Left renal pelvis (tissue), 4 donors: ENCODE measurements at regions not wholly inside any gene's neighbourhood (a gene's known extent, or its start where the extent isn't known, plus 50 kb on each side); places are given as distances from the start of the nearest gene placed in this dataset.

Experiments used
- DNase-seq, 4 donors: peaks; one replicate each; pipeline ENCODE4 v3.0.0-alpha.2; 2013; ENCODE audit warnings: low read depth in 4 of 4, low spot score in 3 of 4

DNA sequence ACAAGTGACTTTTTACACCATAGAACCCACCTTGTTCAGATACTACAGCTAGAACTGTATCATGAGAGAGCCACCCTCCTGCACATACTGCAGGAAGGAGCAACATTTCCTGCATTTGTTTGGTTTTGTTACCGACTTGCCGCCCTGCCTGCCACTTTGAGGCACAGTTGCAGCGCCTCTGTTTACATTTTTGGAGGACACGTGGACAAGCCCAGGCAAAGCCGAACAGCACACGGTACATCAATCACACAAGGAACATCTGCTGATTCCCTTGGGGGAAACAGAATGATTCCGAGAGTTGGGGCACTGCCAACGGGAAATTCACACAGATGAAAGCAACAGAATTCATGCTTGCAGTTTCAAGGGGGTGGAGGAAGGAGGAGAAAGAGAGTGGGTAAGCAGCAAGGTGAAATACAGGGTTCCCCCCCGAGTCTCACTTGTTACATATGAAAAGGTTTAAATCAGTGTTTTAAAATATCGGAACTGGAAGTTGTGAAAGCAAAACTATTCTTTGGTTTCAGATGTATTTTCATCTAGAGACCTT, 110.7 kb downstream of the BTG1 start:
- peak in 2 of 4 donors; percentile 8 to 12 for DNase-seq

DNA sequence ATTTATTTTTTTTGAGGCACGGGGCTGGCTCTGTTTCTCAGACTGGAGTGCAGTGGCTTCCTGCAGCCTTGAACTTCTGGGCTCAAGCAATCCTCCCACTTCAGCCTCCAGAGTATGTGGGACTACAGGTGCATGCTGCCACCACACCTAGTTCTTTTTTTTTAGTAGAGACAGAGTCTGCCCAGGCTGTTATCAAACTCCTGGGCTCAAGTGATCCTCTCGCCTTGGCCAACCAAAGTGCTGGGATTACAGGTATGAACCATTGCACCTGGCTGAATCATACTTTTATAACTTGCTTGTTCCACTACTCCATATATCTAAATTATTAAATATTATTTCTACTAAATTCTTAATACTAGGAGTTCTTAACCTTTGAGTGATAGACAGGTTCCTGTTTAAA, 111.6 kb downstream of the BTG1 start:
- DNase-seq: no peak

DNA sequence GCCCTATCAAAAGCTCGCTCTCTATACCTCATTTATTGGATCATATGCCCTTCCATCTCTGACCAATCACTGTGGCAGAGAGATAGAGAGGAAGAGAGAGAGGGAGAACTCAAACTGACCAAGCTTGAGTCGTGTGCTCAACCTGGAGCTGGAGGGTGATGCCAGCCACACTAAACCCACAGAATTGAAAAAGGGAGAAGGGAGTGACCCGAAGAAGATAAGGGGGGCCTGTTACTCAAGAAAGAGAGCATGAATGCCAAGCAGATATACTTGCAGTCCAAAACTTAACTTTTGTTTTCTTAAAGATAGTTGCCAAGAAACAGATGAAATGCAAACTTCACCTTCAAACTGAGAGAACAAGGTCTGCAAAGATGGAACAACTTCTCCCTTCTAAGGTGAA, 112.7 kb downstream of the BTG1 start:
- no peak for DNase-seq

DNA sequence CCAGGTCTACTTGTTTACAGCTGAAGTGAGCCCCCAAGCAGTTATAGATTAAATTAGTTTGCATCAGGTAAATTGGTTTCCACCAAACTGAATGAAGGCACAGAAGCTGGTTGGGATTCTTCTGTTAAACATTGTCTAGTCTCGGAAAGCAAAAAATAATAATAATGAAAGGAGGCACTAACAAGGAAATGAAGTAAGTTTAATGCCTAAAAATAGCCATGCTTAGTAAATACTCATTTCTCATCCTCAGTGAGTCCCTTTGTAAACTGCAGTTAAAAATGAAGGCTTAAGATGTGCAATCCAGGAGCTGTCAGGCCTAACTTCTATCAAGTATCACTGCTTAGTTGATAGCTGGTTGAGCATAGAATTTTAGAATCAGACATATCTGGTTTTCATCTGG, 113.5 kb downstream of the BTG1 start:
- DNase-seq: no peak

DNA sequence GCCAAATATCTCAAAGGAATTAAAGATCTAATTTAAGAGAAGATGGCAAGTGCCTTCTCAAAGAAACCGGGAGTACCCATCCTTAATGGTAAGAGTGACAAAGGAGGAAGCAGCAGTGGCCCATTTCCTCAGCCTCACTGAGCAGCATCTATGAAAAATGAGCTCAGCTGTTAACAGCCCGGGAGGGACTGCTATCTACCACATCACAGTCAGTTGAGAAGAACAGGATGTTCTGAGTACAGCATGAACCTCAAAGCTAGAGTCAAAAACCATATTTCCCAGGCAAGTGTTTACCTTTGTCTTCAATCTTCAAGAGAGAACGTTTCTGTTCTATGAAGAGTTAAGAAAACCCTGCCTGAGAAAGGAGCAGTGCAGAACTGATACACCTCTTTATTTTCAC, 115.0 kb downstream of the BTG1 start:
- no peak for DNase-seq

DNA sequence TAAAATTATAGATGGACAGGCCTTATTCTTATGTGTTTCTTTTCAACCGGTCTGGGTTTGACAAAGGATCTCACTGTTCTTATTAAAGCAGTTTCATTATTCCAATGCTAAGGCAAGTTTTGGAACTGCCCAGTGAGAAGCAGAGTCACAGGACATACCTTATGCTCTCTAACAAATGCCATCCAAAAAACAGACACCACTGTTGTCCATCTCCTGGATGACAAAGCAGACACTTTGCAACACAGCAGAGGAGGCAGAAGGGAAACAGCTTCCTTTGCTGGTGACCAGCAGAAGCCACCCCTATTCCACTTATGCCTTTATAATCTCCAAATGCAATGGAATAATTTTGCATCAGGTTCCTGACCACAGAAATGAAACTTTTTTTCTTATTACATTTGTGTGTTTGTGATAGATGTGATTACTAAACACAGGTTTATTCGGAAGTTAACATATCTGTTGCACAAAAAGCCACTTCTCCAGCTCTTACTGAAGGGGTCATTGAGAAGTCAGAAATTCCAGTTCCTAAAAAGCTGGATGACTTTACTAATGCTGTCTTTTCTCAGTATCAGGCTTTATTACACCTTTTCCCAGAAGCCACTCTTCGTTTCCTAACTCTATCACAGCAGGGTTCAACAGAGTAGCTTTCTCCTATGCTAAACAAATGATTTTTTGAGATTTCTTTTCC, 115.6 kb downstream of the BTG1 start:
- no peak for DNase-seq

DNA sequence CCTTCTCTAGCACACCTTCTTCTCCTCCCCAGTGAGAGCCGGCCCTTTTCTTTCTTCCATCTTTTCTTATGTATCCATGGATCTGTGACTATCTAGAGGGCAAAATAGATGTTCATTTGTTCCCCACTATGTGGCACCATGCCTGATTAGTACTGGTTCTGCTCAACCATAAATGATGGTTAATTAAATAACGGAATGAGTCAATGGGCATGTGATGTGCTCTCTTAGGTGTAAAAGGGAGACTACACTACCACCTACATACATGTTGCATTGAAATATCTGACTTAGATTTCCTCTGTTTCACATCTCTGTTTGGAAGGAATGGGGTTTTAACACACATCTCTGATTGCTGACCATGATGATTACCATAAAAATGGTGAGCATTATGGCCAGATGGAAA, 116.5 kb downstream of the BTG1 start:
- DNase-seq: no peak

DNA sequence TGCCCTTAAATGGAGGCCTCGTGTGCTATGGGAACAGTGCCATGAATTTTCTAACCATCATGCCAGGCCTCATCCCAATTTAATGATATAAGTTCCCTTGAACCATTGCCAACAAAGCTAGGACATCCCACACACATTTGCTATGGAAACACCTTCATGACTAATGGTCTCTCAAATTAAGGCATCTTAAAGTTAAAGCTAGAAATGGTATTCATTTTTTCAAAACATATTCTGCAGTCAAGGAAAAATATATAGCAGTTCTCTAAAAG, 117.3 kb downstream of the BTG1 start:
- no peak for DNase-seq

DNA sequence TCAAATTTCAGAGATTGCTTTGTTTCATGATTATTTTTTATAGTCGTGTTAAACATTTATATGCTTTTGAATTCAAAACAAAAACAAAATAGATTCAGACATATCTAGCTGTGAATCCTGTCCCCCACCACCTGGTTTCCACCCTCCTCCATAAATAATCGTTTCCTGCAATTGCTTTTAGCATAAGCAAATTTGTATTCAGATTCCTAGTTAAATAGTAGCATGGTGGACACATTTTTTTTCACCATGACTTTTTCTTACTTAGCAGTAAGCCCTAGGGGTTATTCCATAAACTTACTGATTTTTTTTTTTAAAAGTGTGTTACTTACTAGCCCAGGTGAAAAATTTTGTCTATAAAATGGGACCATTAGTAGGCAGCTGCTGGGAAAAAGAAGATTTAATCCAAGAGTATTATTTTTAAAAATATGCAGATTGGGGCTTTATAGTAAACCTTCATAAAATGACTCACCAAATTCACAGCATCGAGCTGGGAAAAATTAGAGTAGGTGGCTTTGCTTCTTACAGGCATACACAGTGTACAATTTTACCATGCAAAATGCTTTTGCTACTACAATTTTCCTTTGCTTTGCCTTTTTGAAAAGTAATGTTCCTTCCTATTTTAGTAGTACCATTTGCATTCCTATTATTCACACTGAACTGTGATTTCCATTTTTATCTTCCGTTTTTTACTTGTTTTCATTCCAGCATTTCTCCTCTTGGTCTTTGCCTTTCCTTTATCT, 117.8 kb downstream of the BTG1 start:
- DNase-seq: no peak

DNA sequence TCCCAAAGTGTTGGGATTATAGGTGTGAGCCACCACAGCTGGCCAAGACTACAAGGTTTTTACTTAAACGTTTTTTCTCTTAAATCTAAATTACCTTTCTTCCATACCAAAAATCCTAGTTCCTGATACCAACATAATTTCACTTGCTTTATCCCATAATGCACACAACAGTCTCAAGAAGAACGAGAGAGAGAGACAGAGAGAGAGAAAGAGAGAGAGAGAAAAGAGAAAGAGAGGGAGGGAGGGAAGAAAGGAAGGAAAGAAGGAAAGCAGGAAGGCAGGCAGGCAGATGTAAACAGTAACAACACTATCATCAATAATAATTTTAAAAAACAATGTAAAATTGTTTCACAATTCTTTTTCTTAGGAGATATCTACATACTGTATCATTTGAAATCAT, 118.4 kb downstream of the BTG1 start:
- DNase-seq: no peak

DNA sequence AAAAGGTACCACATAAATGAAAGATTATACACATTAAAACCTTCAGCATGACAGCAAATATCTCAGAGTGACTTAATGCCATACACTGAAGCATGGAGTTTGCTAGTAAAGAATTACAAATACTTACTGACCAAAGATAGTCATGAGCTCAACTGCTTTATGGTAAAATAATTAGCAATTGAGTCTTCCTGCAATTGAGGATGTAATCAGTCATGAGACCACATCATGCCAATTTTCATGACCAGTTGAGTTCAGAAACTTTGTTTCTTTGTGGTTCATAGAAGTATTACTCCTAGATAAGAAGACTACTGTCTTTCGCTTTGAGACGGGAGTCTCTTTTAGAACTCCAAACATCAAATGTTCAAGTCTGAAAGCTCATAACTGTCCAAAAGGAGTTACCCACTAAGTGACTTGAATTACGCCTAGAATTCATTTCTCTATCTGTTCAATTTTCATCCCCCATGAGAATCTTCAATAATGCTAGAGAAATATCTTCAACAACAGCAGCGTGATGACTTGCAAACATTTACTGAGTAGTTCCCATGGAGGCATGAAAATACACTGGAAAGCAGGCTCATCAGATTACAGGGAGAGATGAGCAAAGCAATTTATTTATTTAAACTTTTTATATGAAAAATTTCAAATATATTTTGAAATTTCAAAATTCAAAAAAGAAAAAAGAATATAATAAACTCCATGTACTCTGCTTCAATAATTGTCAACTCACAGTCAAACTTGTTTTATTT, 120.0 kb downstream of the BTG1 start:
- no peak for DNase-seq

DNA sequence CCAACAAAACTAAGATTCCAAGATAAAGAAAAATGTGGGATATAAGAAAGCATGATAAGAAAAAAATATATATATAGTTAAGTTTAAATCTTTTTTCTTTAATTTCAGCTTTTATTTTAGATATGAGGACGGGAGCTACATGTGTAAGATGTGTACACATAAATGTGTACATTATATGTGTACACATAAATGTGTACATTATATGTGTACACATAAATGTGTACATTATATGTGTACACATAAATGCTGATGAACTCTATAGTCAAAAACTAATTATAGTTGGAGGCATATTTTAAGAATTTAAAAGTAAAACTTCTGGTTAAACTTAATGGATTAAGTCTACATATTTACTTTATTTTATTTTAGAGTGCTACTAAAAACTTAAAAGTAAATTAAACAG, 123.6 kb downstream of the BTG1 start:
- no peak for DNase-seq

DNA sequence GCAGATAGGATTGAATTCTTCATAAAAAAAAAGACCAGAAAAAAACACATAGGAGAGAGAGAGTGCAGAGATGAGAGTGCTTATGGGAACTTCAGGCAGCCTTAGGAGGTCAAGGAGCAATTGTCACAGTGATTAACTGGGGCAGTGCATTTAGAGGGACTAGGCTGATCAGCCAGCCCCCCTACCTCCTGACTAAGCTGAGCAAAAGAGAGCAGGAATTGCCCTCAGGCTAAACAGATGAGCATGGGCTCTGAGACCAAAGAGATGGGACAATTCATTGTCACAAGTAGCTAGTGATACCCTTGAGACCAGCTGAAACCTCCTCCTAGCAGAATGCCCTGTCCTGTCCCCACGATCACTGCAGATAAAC, 124.0 kb downstream of the BTG1 start:
- DNase-seq: no peak

DNA sequence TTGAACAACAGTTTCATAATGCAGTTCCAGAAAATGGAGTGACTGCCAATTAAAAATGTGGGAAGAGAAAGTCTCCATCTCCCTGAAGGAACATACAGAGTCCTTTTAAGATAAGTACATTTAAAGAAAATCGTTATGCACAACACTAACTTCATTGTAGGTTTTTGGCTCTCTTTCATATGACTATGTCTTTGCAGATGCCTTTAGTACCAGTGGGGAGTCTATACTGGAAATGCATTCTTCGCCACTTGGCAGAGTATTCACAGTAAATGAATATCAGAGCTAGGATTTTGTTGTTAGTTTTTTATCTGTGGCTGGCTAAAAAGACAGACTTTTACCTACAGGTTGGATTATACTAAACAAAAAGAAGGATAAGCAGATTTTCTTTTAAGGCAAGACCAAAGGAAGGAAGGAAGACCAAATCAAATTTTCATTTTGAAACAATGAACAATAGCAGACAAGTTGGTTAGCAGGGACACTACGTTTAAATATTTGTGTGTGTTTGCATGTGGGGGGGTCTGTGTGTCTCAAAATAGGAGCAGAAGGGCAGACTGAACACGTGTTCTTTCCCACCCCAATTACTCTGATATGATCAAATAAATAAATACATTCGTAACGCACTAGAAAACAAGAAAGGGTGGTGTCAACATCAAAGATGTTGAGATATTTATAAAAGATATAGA, 124.5 kb downstream of the BTG1 start:
- no peak for DNase-seq

DNA sequence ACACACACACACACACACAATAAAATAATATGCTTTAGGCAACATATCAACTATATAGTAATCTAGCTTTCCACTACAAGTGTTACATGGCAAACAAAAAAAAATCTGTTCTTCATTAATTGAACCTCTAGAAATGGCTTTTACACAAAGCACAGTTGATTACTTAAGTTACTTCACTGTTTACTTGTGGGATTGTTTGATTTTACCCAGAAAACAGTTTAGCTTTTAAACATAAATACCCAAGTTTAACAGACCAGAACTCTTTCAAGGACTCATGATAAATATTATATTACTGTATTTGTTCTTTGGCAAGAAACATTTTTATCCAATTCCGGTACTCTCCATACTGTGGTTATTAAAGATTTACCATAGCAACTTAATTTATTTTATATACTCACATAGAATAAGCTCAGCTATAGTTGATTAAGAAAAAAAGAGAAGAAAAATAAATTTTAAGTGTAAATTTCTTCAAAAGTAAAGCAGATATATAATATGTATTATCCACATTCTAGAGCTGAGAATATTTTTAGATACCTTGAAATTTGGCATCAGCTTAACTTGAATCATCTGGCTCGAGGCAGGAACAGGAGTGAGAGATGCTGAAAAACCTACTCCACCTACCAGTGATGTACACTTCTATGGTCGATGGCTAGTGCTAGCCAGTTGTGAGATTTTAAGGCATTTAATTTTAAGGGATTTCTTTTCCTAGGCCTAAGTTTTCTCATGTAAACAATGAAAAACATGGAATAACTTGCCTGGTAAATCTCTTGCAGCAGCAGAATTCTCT, 126.0 kb downstream of the BTG1 start:
- no peak for DNase-seq

DNA sequence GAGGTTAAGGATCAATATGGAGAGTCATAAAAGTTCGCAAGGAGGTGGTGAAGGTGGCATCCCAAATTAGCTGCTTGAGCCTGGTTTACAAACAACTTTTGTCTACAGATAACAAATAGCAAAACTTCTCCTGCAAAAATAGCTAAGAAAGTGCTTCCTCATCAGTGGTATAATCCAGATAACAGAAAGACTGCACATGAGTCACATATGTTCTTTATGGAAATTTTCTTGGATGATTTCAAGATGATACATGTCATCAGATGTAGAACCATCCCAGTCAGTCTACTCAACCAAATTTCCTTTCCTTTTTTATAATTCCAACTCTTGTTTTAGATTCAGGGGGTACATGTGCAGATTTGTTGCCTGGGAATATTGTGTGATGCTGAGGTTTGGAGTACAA, 133.0 kb downstream of the BTG1 start:
- DNase-seq: no peak

DNA sequence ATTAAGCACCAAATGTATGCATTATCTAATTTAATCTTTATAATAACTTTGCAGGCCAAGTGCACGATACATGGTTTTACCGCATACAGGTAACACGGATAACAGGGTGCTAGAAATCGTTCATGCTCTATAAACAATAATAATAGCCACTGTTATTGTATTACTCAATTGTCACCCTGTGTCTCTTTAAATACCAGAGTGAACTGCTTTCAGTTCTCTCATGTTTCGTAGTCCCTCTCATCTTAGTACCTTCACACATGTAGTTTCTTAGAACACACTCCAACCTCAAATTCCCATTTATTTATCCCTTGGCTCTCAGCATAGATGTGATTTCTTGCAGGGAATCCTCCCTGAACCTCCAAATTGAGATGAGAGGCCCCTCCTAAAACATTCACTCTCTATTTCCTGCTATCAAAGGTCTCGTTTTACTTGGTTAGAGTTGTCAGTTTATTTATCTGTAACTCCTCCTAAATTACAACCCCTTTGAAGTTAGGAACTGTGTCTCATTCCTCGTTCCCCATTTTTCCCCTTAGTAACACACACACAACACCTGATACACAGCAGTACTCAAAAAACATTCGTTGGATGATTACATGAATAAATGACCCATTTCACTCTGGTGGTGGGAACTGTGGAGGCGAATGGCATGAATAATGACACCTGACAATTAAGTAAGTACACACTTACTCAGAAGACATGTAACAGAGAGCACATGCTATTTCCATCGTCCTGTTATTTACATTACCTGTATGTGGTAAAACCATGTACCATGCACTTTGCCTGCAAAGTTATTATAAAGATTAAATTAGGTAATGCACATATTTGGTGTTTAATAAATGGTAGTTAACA, 134.6 kb downstream of the BTG1 start:
- DNase-seq: no peak

DNA sequence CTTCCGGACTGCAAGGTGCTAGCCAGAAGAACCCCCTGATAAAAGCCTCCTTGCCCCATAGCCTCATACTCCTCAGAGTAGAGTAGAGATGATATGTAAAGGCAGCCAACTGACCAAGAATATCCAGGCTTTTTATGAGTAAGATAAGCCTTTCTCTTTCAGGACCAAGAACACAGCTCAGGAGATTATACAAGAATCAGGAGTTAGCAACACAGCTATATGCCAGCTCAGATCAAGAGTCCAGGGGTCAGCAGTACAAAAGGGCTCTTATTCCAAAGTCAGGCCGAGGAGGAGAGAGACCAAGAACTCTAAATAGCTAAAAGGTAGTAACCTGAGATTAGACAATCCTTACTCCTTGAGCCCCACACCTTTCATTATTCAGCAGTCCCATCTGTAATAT, 135.3 kb downstream of the BTG1 start:
- no peak for DNase-seq

DNA sequence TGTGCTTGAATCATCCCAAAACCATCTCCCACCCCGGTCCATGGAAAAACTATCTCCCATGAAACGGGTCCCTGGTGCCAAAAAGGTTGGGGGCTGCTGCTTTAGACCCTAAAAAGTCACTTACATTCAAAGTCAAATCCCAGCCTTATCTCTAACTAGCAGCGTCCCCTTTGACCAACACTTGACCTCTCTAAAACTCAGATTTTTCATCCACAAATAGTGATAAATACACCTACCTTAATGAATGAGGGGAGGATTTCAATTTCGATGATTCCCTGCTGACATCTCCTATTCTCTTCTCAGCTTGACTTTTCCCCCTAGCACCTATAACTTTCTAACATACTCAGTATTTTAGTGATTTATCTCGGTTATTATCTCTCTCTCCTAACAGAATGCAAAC, 137.3 kb downstream of the BTG1 start:
- no peak for DNase-seq

DNA sequence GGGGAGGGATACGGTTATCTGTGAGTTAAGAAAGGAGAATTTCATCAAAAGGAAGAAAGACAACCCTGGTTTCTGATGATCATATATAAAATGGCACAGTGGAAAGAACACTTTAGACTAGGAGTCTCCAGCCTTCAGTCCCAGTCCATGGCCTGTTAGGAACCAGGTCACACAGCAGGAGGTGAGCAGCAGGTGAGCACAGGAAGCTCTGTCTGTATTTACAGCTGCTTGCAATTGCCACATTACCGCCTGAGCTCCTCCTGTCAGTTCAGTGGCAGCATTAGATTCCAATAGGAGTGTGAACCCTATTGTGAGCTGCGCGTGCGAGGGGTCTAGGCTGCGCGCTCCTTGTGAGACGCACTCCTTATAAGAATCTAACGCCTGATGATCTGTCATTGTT, 137.9 kb downstream of the BTG1 start:
- no peak for DNase-seq
